Neural cell (in vitro differentiated cells): ENCODE measurements at regions not wholly inside any gene's neighbourhood (a gene's known extent, or its start where the extent isn't known, plus 50 kb on each side); places are given as distances from the start of the nearest gene placed in this dataset.

Source experiments
- H2AFZ ChIP-seq: fragments of 200-600, 300-800 bp; sonication (generic), shearing (Covaris generic); 2 replicates; pipeline ENCODE4 v1.6.0; 2014; ENCODE audit warnings: low read depth, mild to moderate bottlenecking, antibody characterized with exemption, low read length, moderate library complexity
- H3F3A ChIP-seq: fragments of 200-600 bp; shearing (Covaris generic); 2 replicates; pipeline ENCODE4 v1.6.1; 2016; ENCODE audit warnings: mild to moderate bottlenecking, moderate library complexity, mixed read lengths, antibody characterized with exemption, low read length; ENCODE audit not compliant: insufficient read depth, poor library complexity, severe bottlenecking
- H3K27ac ChIP-seq: fragments of 200-600, 300-800 bp; sonication (generic), shearing (Covaris generic); 2 replicates; pipeline ENCODE4 v1.5.1; 2014; ENCODE audit warnings: mild to moderate bottlenecking, low read length, moderate library complexity
- H3K27me3 ChIP-seq: fragments of 300-800, 200-600 bp; sonication (generic), shearing (Covaris generic); 2 replicates; pipeline ENCODE4 v1.6.0; 2014; ENCODE audit warnings: mild to moderate bottlenecking, low read depth, low read length, moderate library complexity; ENCODE audit not compliant: insufficient read depth
- H3K36me3 ChIP-seq: fragments of 300-800, 200-600 bp; sonication (generic), shearing (Covaris generic); 2 replicates; pipeline ENCODE4 v1.5.1; 2014; ENCODE audit warnings: mild to moderate bottlenecking, antibody characterized with exemption, low read length, moderate library complexity; ENCODE audit not compliant: insufficient read depth
- H3K4me2 ChIP-seq: fragments of 300-800, 200-600 bp; sonication (generic), shearing (Covaris generic); 2 replicates; pipeline ENCODE4 v1.6.0; 2014; ENCODE audit warnings: mild to moderate bottlenecking, low read length
- H3K4me3 ChIP-seq: fragments of 300-800, 200-600 bp; sonication (generic), shearing (Covaris generic); 2 replicates; pipeline ENCODE4 v1.5.1; 2014; ENCODE audit warnings: mild to moderate bottlenecking, low read length, moderate library complexity
- H3K79me2 ChIP-seq: fragments of 200-600 bp; shearing (Covaris generic); replicated peaks from 2 replicates; pipeline ENCODE4 v1.6.0; 2014; ENCODE audit warnings: mild to moderate bottlenecking, low read length, moderate library complexity; ENCODE audit not compliant: insufficient read depth
- H3K9ac ChIP-seq: fragments of 300-800, 200-600 bp; sonication (generic), shearing (Covaris generic); 2 replicates; pipeline ENCODE4 v1.6.1; 2016; ENCODE audit warnings: mild to moderate bottlenecking, low read length, mixed read lengths
- H3K9me2 ChIP-seq: fragments of 200-600 bp; shearing (Covaris generic); 2 replicates; pipeline ENCODE4 v1.6.1; 2016; ENCODE audit warnings: mild to moderate bottlenecking, low read length, mixed read lengths; ENCODE audit not compliant: insufficient read depth
- H3K9me3 ChIP-seq: fragments of 200-600, 300-800 bp; sonication (generic), shearing (Covaris generic); 2 replicates; pipeline ENCODE4 v1.6.1; 2016; ENCODE audit warnings: mild to moderate bottlenecking, mixed run types, low read length, moderate library complexity, mixed read lengths
- H4K20me1 ChIP-seq: fragments of 200-600 bp; shearing (Covaris generic); 2 replicates; pipeline ENCODE4 v1.6.1; 2016; ENCODE audit warnings: mild to moderate bottlenecking, mixed run types; ENCODE audit not compliant: insufficient read depth
- EP300 ChIP-seq: fragments of 450-650 bp; conservative IDR thresholded peaks from 2 replicates; pipeline ENCODE4 v1.6.1; 2014; ENCODE audit warnings: antibody characterized with exemption, mild to moderate bottlenecking, moderate library complexity; ENCODE audit not compliant: poor library complexity, severe bottlenecking
- EZH2 ChIP-seq: fragments of 200-600, 300-800 bp; shearing (Covaris generic), sonication (generic); IDR thresholded peaks from 2 replicates; pipeline ENCODE4 v1.6.1; 2014; ENCODE audit warnings: antibody characterized with exemption, low read length, borderline replicate concordance, mild to moderate bottlenecking; ENCODE audit not compliant: insufficient read depth, poor library complexity, severe bottlenecking
- MXI1 ChIP-seq: fragments of 450-650 bp; conservative IDR thresholded peaks from 2 replicates; pipeline ENCODE4 v1.6.1; 2014; ENCODE audit warnings: antibody characterized with exemption, mild to moderate bottlenecking; ENCODE audit not compliant: poor library complexity, severe bottlenecking
- POLR2AphosphoS5 ChIP-seq: IDR thresholded peaks from 2 replicates; pipeline ENCODE4 v1.6.1; 2012
- RAD21 ChIP-seq: fragments of 450-650 bp; conservative IDR thresholded peaks from 2 replicates; pipeline ENCODE4 v1.6.1; 2014; ENCODE audit warnings: antibody characterized with exemption, mild to moderate bottlenecking, moderate library complexity
- SMC3 ChIP-seq: fragments of 450-650 bp; conservative IDR thresholded peaks from 2 replicates; pipeline ENCODE4 v1.6.1; 2014; ENCODE audit warnings: antibody characterized with exemption, mild to moderate bottlenecking, moderate library complexity; ENCODE audit not compliant: poor library complexity
- TAF1 ChIP-seq: IDR thresholded peaks from 2 replicates; pipeline ENCODE4 v1.6.1; 2012; ENCODE audit warnings: low read depth
- TF ChIP-seq, protein P1 (sequence below): fragments of 450-650 bp; IDR thresholded peaks from 2 replicates; pipeline ENCODE4 v1.5.1; 2014; ENCODE audit warnings: antibody characterized with exemption, mild to moderate bottlenecking, moderate library complexity; ENCODE audit not compliant: poor library complexity, severe bottlenecking
- TF ChIP-seq, protein P2 (sequence below): IDR thresholded peaks from 2 replicates; pipeline ENCODE4 v1.6.1; 2012; ENCODE audit warnings: borderline replicate concordance

DNA sequence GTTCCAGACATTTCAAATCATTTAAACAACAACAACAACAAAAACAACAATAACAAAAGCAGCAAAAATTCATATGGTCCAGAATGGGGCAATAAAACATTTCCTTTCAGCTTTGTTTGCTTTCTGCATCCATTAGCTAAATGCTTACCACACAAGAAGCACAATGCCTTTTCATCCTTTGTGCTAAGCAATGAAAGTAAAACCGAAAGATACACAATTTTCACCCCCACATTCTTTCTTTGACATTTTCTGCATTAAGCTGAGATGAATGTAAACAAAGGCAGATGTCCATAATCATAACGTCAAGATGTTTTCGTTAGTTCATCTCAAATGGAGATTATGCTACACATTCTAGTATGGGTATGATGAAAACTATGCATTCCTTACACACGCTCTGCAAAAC is 568.5 kb downstream of the SLITRK6 start:
- no peaks in the 10 kb centered on the region for H3K36me3 ChIP-seq
- TF ChIP-seq RAD21 (no peak), EZH2 (no peak), POLR2AphosphoS5 (no peak), EP300 (no peak), SMC3 (no peak), TAF1 (no peak), MXI1 (no peak)
- TF ChIP-seq, protein P1, sequence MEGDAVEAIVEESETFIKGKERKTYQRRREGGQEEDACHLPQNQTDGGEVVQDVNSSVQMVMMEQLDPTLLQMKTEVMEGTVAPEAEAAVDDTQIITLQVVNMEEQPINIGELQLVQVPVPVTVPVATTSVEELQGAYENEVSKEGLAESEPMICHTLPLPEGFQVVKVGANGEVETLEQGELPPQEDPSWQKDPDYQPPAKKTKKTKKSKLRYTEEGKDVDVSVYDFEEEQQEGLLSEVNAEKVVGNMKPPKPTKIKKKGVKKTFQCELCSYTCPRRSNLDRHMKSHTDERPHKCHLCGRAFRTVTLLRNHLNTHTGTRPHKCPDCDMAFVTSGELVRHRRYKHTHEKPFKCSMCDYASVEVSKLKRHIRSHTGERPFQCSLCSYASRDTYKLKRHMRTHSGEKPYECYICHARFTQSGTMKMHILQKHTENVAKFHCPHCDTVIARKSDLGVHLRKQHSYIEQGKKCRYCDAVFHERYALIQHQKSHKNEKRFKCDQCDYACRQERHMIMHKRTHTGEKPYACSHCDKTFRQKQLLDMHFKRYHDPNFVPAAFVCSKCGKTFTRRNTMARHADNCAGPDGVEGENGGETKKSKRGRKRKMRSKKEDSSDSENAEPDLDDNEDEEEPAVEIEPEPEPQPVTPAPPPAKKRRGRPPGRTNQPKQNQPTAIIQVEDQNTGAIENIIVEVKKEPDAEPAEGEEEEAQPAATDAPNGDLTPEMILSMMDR, result no peak
- TF ChIP-seq, protein P2, sequence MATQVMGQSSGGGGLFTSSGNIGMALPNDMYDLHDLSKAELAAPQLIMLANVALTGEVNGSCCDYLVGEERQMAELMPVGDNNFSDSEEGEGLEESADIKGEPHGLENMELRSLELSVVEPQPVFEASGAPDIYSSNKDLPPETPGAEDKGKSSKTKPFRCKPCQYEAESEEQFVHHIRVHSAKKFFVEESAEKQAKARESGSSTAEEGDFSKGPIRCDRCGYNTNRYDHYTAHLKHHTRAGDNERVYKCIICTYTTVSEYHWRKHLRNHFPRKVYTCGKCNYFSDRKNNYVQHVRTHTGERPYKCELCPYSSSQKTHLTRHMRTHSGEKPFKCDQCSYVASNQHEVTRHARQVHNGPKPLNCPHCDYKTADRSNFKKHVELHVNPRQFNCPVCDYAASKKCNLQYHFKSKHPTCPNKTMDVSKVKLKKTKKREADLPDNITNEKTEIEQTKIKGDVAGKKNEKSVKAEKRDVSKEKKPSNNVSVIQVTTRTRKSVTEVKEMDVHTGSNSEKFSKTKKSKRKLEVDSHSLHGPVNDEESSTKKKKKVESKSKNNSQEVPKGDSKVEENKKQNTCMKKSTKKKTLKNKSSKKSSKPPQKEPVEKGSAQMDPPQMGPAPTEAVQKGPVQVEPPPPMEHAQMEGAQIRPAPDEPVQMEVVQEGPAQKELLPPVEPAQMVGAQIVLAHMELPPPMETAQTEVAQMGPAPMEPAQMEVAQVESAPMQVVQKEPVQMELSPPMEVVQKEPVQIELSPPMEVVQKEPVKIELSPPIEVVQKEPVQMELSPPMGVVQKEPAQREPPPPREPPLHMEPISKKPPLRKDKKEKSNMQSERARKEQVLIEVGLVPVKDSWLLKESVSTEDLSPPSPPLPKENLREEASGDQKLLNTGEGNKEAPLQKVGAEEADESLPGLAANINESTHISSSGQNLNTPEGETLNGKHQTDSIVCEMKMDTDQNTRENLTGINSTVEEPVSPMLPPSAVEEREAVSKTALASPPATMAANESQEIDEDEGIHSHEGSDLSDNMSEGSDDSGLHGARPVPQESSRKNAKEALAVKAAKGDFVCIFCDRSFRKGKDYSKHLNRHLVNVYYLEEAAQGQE, result no peak
- H3K4me2 ChIP-seq, result no peak overlapping the region
- H3K9me2 ChIP-seq, result no peaks in the 10 kb centered on the region
- H3K9ac ChIP-seq, result no peak overlapping the region
- H3K9me3 ChIP-seq, result no peaks in the 10 kb centered on the region
- no peaks in the 10 kb centered on the region for H4K20me1 ChIP-seq
- no peak overlapping the region for H3K4me3 ChIP-seq
- H3K27ac ChIP-seq, result no peak overlapping the region
- H3F3A ChIP-seq, result no peaks in the 10 kb centered on the region
- no peaks in the 10 kb centered on the region for H3K27me3 ChIP-seq
- H3K79me2 ChIP-seq, result no peaks in the 10 kb centered on the region
- H2AFZ ChIP-seq, result no peak overlapping the region

DNA sequence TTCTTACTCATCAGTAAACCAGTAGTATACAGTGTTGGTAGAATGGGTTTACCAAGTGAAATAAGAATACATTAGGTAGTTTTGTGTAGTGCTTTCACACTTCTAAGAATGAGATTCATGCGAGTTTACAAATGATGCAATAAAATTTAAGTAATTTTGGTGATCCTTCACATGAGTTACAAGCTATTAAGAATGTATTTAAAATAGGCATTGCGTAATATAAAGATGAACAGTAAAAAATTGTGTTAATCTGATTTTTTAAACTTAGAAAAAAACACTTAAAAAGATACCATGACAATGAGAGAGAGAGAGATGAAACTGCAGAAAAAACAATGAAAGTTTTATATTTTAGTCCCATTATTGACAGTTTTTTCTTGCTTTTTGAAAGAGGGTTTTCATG is 570.5 kb downstream of the SLITRK6 start:
- Histone ChIP-seq H4K20me1 (no peaks in the 10 kb centered on the region), H3K27ac (no peak overlapping the region), H3K4me3 (no peak overlapping the region), H3F3A (no peaks in the 10 kb centered on the region), H3K4me2 (no peak overlapping the region), H3K27me3 (no peaks in the 10 kb centered on the region), H3K9me3 (no peaks in the 10 kb centered on the region), H2AFZ (no peak overlapping the region), H3K36me3 (no peaks in the 10 kb centered on the region), H3K79me2 (no peaks in the 10 kb centered on the region), H3K9ac (no peak overlapping the region), H3K9me2 (no peaks in the 10 kb centered on the region)
- TF ChIP-seq RAD21, result no peak
- TF ChIP-seq EZH2, result no peak
- TF ChIP-seq, protein P1, result no peak
- TF ChIP-seq SMC3, result no peak
- TF ChIP-seq, protein P2, result no peak
- no peak for TF ChIP-seq EP300
- no peak for TF ChIP-seq TAF1
- no peak for TF ChIP-seq POLR2AphosphoS5
- no peak for TF ChIP-seq MXI1
